VCaP (cell line): ENCODE measurements at regions not wholly inside any gene's neighbourhood (a gene's known extent, or its start where the extent isn't known, plus 50 kb on each side); places are given as distances from the start of the nearest gene placed in this dataset.
"Not testable (repeated sequence)": the region's sequence is repeated elsewhere in the genome, so short reads cannot be mapped to it uniquely, and the experiment has no call there.

ENCODE experiments used
- H3K27ac ChIP-seq: fragments of 450-650 bp; 2 replicates; pipeline ENCODE4 v1.5.1; 2017
- CTCF ChIP-seq: fragments of 450-650 bp; conservative IDR thresholded peaks from 2 replicates; pipeline ENCODE4 v1.5.1; 2017; ENCODE audit warnings: mild to moderate bottlenecking, moderate library complexity

GRCh38 chr17:79552824-79553223 is 58.0 kb downstream of the RBFOX3 start:
- no peak overlapping the region for H3K27ac ChIP-seq
- TF ChIP-seq CTCF, result no peak

DNA sequence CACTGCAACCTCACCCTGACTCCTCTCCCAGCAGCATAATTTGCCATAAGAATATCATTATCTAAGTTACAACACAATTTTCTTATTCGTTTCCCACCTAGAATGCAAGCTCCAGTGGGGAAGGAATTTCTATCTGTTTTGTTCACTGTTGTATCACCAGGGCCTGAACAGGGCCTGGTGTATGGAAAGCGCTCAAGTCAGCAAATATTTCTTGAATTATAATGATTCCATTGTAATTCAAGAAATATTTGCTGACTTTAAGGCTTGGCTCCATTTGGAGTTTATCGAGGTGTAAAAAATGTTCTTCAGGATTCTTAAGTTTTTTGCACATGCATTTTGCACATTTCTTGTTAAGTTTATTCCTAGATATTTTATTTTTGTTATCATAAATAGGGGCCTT is 58.4 kb downstream of the RBFOX3 start:
- TF ChIP-seq CTCF, result no peak
- no peak overlapping the region for H3K27ac ChIP-seq

DNA sequence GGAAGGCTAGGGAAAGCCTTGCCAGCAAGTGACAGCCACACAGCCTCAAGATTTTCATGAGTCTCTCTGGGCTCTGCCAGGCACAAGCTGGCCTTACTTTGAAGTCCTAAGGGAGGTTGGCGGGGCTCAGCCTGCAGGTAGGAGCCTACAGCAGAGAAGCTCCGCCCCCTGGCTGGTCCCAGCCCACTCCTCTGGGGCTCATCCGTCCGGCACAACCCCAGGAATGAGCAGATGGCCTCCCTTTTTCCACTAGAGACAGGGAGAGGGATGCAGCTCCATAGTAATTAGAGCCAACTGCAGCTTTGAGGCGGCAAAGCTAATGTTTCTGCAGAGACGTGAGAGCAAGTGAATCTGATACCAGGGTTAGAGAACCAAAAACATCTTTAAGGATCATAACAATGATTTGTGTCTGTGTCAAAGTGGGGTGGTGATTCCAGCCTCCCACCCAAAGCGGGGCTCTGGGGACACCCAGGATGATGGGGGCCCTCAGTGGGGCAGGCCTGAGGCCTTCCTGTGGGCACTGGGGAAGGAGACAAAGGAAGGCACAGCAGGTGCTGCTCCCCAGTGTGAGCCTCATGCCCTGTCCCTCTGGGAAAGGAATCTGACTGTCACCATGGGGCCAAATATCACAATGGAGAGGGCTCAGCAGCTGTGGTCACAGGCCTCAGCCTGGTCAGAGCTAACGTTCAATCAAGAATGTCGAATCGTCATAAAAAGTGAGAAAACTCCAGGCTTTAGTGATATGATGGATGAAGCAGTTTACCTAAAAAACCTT is 61.5 kb downstream of the RBFOX3 start:
- H3K27ac ChIP-seq, result no peak overlapping the region

GRCh38 chr17:79548116-79548515 is 62.7 kb downstream of the RBFOX3 start:
- TF ChIP-seq CTCF, result no peak
- H3K27ac ChIP-seq, result no peak overlapping the region

More for the DNA sequence above, 61.5 kb downstream of the RBFOX3 start:
- no peak for TF ChIP-seq CTCF

GRCh38 chr17:79547586-79547985 is 63.3 kb downstream of the RBFOX3 start:
- TF ChIP-seq CTCF, result no peak
- no peak overlapping the region for H3K27ac ChIP-seq

DNA sequence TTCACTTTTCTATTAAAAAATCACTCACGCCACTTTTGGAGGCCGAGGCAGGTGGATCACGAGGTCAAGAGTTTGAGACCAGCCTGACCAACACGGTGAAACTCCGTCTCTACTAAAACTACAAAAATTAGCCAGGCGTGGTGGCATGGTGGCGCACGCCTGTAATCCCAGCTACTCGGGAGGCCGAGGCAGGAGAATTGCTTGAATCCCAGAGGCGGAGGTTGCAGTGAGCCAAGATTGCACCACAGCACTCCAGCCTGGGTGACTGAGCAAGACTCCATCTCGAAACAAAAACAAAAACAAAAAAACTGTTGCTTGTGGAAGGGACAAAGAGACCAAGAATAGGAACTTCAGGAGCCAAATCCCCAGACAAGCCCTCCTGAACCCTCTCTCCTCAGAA is 63.7 kb downstream of the RBFOX3 start:
- not testable (repeated sequence) for H3K27ac ChIP-seq

DNA sequence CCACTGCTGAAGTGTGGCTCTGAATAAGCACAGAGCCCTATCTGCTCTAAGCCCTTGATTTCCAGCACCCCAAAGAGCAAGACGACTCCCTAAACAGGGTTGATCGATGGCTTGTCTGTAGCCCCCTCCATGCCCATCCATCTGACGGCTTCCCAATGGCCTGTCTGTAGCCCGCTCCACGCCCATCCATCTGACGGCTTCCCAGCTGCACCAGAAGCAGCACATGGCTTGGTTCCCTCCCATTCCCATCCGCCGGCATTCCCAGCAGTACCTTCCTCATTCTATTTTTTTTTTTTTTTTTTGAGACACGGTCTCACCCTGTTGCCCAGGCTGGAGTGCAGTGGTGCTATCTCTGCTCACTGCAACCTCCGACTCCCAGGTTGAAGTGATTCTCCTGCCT is 64.5 kb downstream of the RBFOX3 start:
- no peak for TF ChIP-seq CTCF
- H3K27ac ChIP-seq, result no peak overlapping the region

GRCh38 chr17:79545251-79546005 is 65.4 kb downstream of the RBFOX3 start:
- TF ChIP-seq CTCF, result no peak

More at GRCh38 chr17:79545251-79546005, 65.4 kb downstream of the RBFOX3 start:
- H3K27ac ChIP-seq, result no peak overlapping the region
